ENCODE measurements at regions not wholly inside any gene's neighbourhood (a gene's known extent, or its start where the extent isn't known, plus 50 kb on each side); places are given as distances from the start of the nearest gene placed in this dataset.

- DNase-seq, result no peak
Measured at GRCh38 chr4:10203851-10204250, 87.3 kb upstream of the WDR1 start.

- no peak for DNase-seq
Measured at GRCh38 chr4:10201381-10202223, 85.0 kb upstream of the WDR1 start.

- DNase-seq, result no peak
Measured at GRCh38 chr4:10200869-10201268, 84.3 kb upstream of the WDR1 start.

- DNase-seq, result no peak
Measured at GRCh38 chr4:10198365-10198764, 81.8 kb upstream of the WDR1 start.

GRCh38 chr4:10197952-10198351 lies 81.4 kb upstream of the WDR1 start:
- no peak for DNase-seq

- no peak for DNase-seq
Measured at GRCh38 chr4:10196191-10196590, 79.6 kb upstream of the WDR1 start.

GRCh38 chr4:10192331-10192730 lies 75.7 kb upstream of the WDR1 start:
- DNase-seq, result no peak

- DNase-seq, result no peak
Measured at GRCh38 chr4:10188400-10189004, 71.9 kb upstream of the WDR1 start.

- no peak for DNase-seq
Measured at GRCh38 chr4:10186228-10187214, 69.9 kb upstream of the WDR1 start.

- DNase-seq, result no peak
Measured at GRCh38 chr4:10185518-10186227, 69.1 kb upstream of the WDR1 start.

GRCh38 chr4:10184501-10184938 lies 67.9 kb upstream of the WDR1 start:
- no peak for DNase-seq

- DNase-seq, result no peak
Measured at GRCh38 chr4:10184041-10184440, 67.4 kb upstream of the WDR1 start.

- DNase-seq, result no peak
Measured at GRCh38 chr4:10183462-10183861, 66.9 kb upstream of the WDR1 start.

GRCh38 chr4:10182446-10183424 lies 66.1 kb upstream of the WDR1 start:
- no peak for DNase-seq

- no peak for DNase-seq
Measured at GRCh38 chr4:10181745-10182445, 65.3 kb upstream of the WDR1 start.

- DNase-seq, result no peak
Measured at GRCh38 chr4:10180927-10181744, 64.5 kb upstream of the WDR1 start.

GRCh38 chr4:10180603-10180926 lies 64.0 kb upstream of the WDR1 start:
- DNase-seq, result no peak

GRCh38 chr4:10179957-10180602 lies 63.5 kb upstream of the WDR1 start:
- no peak for DNase-seq

Measured in right lung (tissue), 2 donors.